GM21423 (cell line): ENCODE measurements at regions not wholly inside any gene's neighbourhood (a gene's known extent, or its start where the extent isn't known, plus 50 kb on each side); places are given as distances from the start of the nearest gene placed in this dataset.

Source experiments
- ATAC-seq: cut with Tn5 transposase; IDR thresholded peaks from one replicate; pipeline ENCODE4 v1.9.1; 2021; ENCODE audit warnings: mild to moderate bottlenecking, moderate library complexity; ENCODE audit not compliant: unreplicated experiment

GRCh38 chr3:34276342-34276741 is 477.9 kb downstream of the PDCD6IP start:
- ATAC-seq: no peak

- ATAC-seq: no peak
These were observed 478.7 kb downstream of the PDCD6IP start for GRCh38 chr3:34277110-34277509.

GRCh38 chr3:34279901-34280300 is 481.5 kb downstream of the PDCD6IP start:
- ATAC-seq: no peak

GRCh38 chr3:34283751-34284150 is 485.3 kb downstream of the PDCD6IP start:
- no peak for ATAC-seq

GRCh38 chr3:34284959-34285826 is 486.8 kb downstream of the PDCD6IP start:
- no peak for ATAC-seq

- ATAC-seq: no peak
These were observed 487.4 kb downstream of the PDCD6IP start for GRCh38 chr3:34285827-34286188.

GRCh38 chr3:34292605-34293300 is 494.3 kb downstream of the PDCD6IP start:
- no peak for ATAC-seq

GRCh38 chr3:34294240-34294639 is 495.8 kb downstream of the PDCD6IP start:
- no peak for ATAC-seq

- ATAC-seq: no peak
These were observed 498.4 kb downstream of the PDCD6IP start for GRCh38 chr3:34296796-34297195.

GRCh38 chr3:34298653-34299052 is 500.2 kb downstream of the PDCD6IP start:
- no peak for ATAC-seq

- ATAC-seq: no peak
These were observed 502.2 kb downstream of the PDCD6IP start for GRCh38 chr3:34300621-34301020.

GRCh38 chr3:34301313-34301712 is 502.9 kb downstream of the PDCD6IP start:
- ATAC-seq: no peak

GRCh38 chr3:34305266-34305665 is 506.8 kb downstream of the PDCD6IP start:
- no peak for ATAC-seq

- ATAC-seq: no peak
These were observed 514.3 kb downstream of the PDCD6IP start for GRCh38 chr3:34312684-34313083.

GRCh38 chr3:34319881-34320280 is 521.5 kb downstream of the PDCD6IP start:
- ATAC-seq: no peak

GRCh38 chr3:34323517-34323916 is 525.1 kb downstream of the PDCD6IP start:
- ATAC-seq: peak; percentile 85

- ATAC-seq: no peak
These were observed 548.2 kb downstream of the PDCD6IP start for GRCh38 chr3:34346656-34347055.

- ATAC-seq: no peak
These were observed 553.7 kb downstream of the PDCD6IP start for GRCh38 chr3:34351882-34352777.

- no peak for ATAC-seq
These were observed 554.4 kb downstream of the PDCD6IP start for GRCh38 chr3:34352778-34353331.

- no peak for ATAC-seq
These were observed 559.0 kb downstream of the PDCD6IP start for GRCh38 chr3:34357461-34357860.

GRCh38 chr3:34359064-34359463 is 560.6 kb downstream of the PDCD6IP start:
- ATAC-seq: no peak
